GM12891 (cell line): ENCODE measurements at regions not wholly inside any gene's neighbourhood (a gene's known extent, or its start where the extent isn't known, plus 50 kb on each side); places are given as distances from the start of the nearest gene placed in this dataset.

Source experiments
- DNase-seq: peaks from one replicate; pipeline ENCODE4 v3.0.0; 2011; ENCODE audit warnings: low spot score; ENCODE audit not compliant: insufficient read length
- FAIRE-seq: peaks from 2 replicates; lab custom pipeline; 2011; peaks lifted over from hg19 to GRCh38; lab: Jason Lieb, UNC
- PAX5 ChIP-seq: IDR thresholded peaks from 2 replicates; pipeline ENCODE4 v1.6.1; 2011; ENCODE audit warnings: low read length, moderate library complexity, mild to moderate bottlenecking; ENCODE audit not compliant: insufficient read depth, severe bottlenecking
- POLR2A ChIP-seq: IDR thresholded peaks from 2 replicates; pipeline ENCODE4 v1.6.1; 2011; ENCODE audit warnings: low read depth, low read length, control low read depth
- POLR2AphosphoS5 ChIP-seq: IDR thresholded peaks from 2 replicates; pipeline ENCODE4 v1.6.1; 2011; ENCODE audit warnings: low read depth, low read length, control low read depth
- POU2F2 ChIP-seq: IDR thresholded peaks from 2 replicates; pipeline ENCODE4 v1.6.1; 2011; ENCODE audit warnings: low read depth, mild to moderate bottlenecking, control low read depth, low read length, moderate library complexity
- SPI1 ChIP-seq: IDR thresholded peaks from 2 replicates; pipeline ENCODE4 v1.6.1; 2011; ENCODE audit warnings: low read depth, low read length, control low read depth
- TAF1 ChIP-seq: IDR thresholded peaks from 2 replicates; pipeline ENCODE4 v1.6.1; 2011; ENCODE audit warnings: low read depth, low read length, control low read depth

DNA sequence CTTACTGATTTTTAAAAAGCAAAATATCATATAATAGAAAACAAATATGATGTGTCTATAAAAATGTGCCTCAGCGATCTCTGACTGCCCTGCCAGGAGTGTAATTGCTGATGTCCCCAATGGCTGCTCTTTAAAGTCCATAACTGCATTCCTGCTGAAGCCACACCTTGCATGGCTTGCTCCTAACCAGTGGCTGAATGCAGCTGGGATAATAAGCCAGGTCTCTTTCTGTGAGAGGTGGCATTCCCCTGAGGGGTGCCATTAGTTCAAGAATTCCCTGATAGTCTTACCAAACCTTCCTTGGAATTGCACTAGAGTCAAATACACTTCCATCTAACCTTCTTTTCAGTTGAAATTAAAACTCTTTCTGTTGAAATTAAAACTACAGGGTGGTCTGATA is 125.8 kb upstream of the ZNF804A start:
- DNase-seq (no peak), FAIRE-seq (no peak)
- TF ChIP-seq TAF1 (no peak), PAX5 (no peak), POLR2AphosphoS5 (no peak), SPI1 (no peak), POLR2A (no peak), POU2F2 (no peak)

GRCh38 chr2:184481865-184482264 is 116.5 kb upstream of the ZNF804A start:
- DNase-seq = no peak
- FAIRE-seq = no peak
- TF ChIP-seq POLR2AphosphoS5 (no peak), POU2F2 (no peak), SPI1 (no peak), TAF1 (no peak), PAX5 (no peak), POLR2A (no peak)

- FAIRE-seq = no peak
- no peak for DNase-seq
- TF ChIP-seq TAF1 (no peak), POU2F2 (no peak), SPI1 (no peak), PAX5 (no peak), POLR2A (no peak), POLR2AphosphoS5 (no peak)
Measured at GRCh38 chr2:184498936-184499335, 99.4 kb upstream of the ZNF804A start.

- TF ChIP-seq PAX5 (no peak), SPI1 (no peak), POLR2A (no peak), TAF1 (no peak), POU2F2 (no peak)
- DNase-seq (no peak), FAIRE-seq (no peak)
Measured at GRCh38 chr2:184504252-184504651, 94.1 kb upstream of the ZNF804A start.

DNA sequence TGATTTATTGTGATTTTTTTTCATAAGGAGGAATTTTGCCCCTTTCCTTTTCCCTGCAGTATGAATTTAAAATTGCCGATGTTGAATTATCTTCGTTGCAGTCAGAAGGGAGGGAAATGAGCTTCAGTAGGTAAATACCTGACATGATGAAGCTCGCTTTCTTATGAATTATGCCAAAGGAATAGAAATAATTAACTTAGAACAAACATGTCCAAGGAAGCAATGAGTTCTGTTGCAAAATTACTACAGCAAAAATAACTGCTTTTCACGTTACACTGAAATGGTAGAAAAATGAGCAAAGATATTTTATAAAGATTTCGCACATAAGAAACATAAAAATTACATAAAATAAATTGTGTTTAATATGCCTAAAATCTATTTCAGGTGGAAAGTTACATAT is 91.1 kb upstream of the ZNF804A start:
- TF ChIP-seq POU2F2 (no peak), TAF1 (no peak), SPI1 (no peak), POLR2A (no peak), POLR2AphosphoS5 (no peak), PAX5 (no peak)
- DNase-seq = no peak
- FAIRE-seq = no peak

DNA sequence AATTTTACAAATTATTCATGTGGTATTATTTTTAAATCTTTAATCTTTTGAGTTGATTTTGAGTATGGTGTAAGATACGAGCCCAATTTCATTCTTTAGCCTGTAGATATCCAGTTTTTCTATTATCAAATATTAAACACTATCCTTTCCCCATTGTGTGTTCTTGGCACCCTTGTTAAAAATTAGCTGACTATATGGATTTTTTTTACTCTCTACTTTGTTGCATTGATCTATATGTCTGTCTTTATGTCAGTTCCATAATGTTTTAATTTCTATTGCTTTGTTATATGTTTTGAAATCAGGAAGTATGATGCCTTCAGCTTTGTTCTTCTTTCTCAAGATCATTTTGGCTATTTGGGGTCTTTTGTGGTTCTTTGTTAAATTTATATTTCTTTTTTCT is 80.9 kb upstream of the ZNF804A start:
- FAIRE-seq (no peak), DNase-seq (no peak)
- TF ChIP-seq POLR2A (no peak), POLR2AphosphoS5 (no peak), PAX5 (no peak), TAF1 (no peak), SPI1 (no peak), POU2F2 (no peak)

GRCh38 chr2:184520441-184520840 is 77.9 kb upstream of the ZNF804A start:
- FAIRE-seq = no peak
- TF ChIP-seq PAX5 (no peak), POU2F2 (no peak), TAF1 (no peak), SPI1 (no peak), POLR2A (no peak), POLR2AphosphoS5 (no peak)
- no peak for DNase-seq

- no peak for FAIRE-seq
- no peak for TF ChIP-seq TAF1
- TF ChIP-seq PAX5 = no peak
- TF ChIP-seq POLR2A = no peak
- no peak for TF ChIP-seq POU2F2
- TF ChIP-seq POLR2AphosphoS5 = no peak
- no peak for DNase-seq
Measured at GRCh38 chr2:184523732-184524131, 74.6 kb upstream of the ZNF804A start.

GRCh38 chr2:184524551-184525382 is 73.6 kb upstream of the ZNF804A start:
- FAIRE-seq = no peak

GRCh38 chr2:184527058-184527457 is 71.3 kb upstream of the ZNF804A start:
- no peak for DNase-seq
- TF ChIP-seq POLR2AphosphoS5 (no peak), TAF1 (no peak), POU2F2 (no peak), SPI1 (no peak), PAX5 (no peak), POLR2A (no peak)
- FAIRE-seq = no peak

More at GRCh38 chr2:184524551-184525382, 73.6 kb upstream of the ZNF804A start:
- DNase-seq = no peak
- TF ChIP-seq POU2F2 (no peak), PAX5 (no peak)
